ENCODE measurements at regions not wholly inside any gene's neighbourhood (a gene's known extent, or its start where the extent isn't known, plus 50 kb on each side); places are given as distances from the start of the nearest gene placed in this dataset.

DNA sequence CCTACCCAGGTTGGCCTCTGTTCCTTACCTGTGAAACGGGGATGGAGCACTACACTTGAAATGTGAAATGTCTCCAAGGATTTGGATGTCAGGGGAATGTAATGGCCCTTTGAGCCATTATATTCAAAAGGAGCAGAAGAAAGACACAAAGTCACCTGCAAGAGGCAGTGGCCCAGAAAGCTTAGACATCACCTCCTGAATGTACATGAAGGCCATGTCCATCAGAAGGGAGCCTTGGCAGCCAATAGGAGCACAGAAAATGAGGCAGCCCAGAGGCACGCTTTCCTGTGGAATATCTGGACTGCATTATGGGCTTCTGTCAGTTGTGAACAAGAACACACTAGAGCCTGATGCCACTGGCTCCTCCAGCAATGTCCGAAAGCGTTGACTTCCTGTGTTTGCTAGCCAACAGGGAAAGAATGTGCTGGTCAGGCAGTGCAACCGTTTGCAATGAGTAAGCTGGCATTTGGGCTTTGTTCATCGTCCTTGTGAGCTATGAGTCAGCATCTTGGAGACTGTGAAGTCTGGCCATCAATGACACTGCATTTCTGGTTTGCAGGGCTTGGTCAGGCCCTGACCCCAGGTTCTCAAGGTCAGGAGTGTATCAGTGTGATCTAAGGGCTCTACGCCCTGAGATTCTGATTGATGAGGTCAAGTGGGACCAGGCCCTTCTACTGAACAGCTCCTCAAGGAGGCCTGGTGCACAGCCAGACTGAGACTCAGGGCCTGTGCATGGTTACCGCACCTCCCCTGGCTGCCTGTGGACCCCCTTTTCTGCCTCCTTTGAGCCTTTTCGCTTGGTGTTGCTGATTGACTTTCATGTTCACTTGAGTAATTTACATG lies 222.4 kb downstream of the RPS24 start:
- H3K36me3 Mint-ChIP-seq (ENCODE audit: insufficient read depth, unreplicated experiment), result no peaks in the 10 kb centered on the region
- no peak overlapping the region for H3K4me3 Mint-ChIP-seq (ENCODE audit: unreplicated experiment)
- peak overlapping the region; percentile 20 for H3K27ac Mint-ChIP-seq (ENCODE audit: low read depth, unreplicated experiment)
- CTCF ChIA-PET, result interaction anchor here (0.6 to 1.4 kb wide), 2 partner anchors 23 to 942 kb away, joined by 3 to 6 read pairs; no protein-coding TSS in a partner anchor
- TSS peak; percentile 94 for BruUV-seq (replicated peaks)
- TF ChIP-seq CTCF (IDR thresholded peaks at IDR 0.05; ENCODE audit: unreplicated experiment), result no peak
- peak; percentile 91 for DNase-seq (ENCODE audit: unreplicated experiment)
- no peaks in the 10 kb centered on the region for H3K27me3 Mint-ChIP-seq (ENCODE audit: insufficient read depth, unreplicated experiment)
- no peaks in the 10 kb centered on the region for H3K9me3 Mint-ChIP-seq (ENCODE audit: unreplicated experiment)
- POLR2A ChIA-PET, result interaction anchor here (0.6 kb wide), 1 partner anchor 44 kb away, joined by 3 read pairs; no protein-coding TSS in a partner anchor
- peaks cover 7% of the 10 kb centered on the region for H3K4me1 Mint-ChIP-seq (ENCODE audit: insufficient read depth, unreplicated experiment)
- intact Hi-C loops (cut with micrococcal nuclease), result loop anchor here (2.0 kb wide), 1 partner anchor 47 kb away; no protein-coding TSS in a partner anchor

DNA sequence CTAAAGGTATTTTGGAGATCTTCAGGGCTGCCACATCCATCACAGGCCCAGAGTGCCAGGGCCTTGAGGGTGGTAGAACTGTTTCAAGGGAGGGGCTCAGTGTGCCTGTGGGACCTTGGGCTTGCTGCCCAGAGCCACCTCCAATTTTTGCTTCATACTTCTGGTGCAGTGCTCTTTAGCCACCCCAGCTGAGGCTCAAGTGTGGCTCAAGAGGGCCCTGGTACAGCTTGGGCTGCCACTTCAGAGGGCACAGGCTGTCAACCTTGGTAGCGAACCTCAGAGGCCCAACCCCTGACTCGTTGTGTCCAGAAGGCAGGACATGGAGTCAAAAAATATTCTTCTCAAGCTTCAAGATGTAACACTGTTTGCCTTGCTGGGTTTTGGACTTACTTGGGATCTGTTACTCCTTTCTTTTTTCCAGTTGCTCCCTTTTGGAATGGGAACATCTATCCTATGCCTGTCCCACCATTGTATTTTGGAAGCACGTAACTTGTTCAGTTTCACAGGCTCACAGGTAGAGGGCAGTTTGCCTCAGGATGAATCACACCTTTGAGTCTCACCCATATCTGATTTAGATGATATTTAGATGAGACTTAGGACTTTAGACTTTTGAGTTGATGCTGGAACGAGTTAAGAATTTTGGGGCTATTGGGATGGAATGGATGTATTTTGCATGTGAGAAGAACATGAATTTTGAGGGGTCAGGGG lies 224.8 kb downstream of the RPS24 start:
- no peak for DNase-seq (ENCODE audit: unreplicated experiment)
- no TSS peak for BruUV-seq (replicated peaks)
- CTCF ChIA-PET, result interaction anchor here (0.6 kb wide), 2 partner anchors 22 to 456 kb away, joined by 3 read pairs; no protein-coding TSS in a partner anchor
- H3K27ac Mint-ChIP-seq (ENCODE audit: low read depth, unreplicated experiment), result no peak overlapping the region
- POLR2A ChIA-PET, result no interaction called here
- H3K4me3 Mint-ChIP-seq (ENCODE audit: unreplicated experiment), result no peak overlapping the region
- H3K4me1 Mint-ChIP-seq (ENCODE audit: insufficient read depth, unreplicated experiment), result peaks cover 7% of the 10 kb centered on the region
- no peak for TF ChIP-seq CTCF (IDR thresholded peaks at IDR 0.05; ENCODE audit: unreplicated experiment)
- no peaks in the 10 kb centered on the region for H3K36me3 Mint-ChIP-seq (ENCODE audit: insufficient read depth, unreplicated experiment)
- intact Hi-C loops (cut with micrococcal nuclease), result no loop called here
- H3K27me3 Mint-ChIP-seq (ENCODE audit: insufficient read depth, unreplicated experiment), result no peaks in the 10 kb centered on the region
- no peaks in the 10 kb centered on the region for H3K9me3 Mint-ChIP-seq (ENCODE audit: unreplicated experiment)

GRCh38 chr10:78259391-78259790 lies 225.7 kb downstream of the RPS24 start:
- POLR2A ChIA-PET, result no interaction called here
- Mint-ChIP-seq H3K27me3 (ENCODE audit: insufficient read depth, unreplicated experiment) (no peaks in the 10 kb centered on the region), H3K4me3 (ENCODE audit: unreplicated experiment) (no peak overlapping the region), H3K36me3 (ENCODE audit: insufficient read depth, unreplicated experiment) (no peaks in the 10 kb centered on the region), H3K27ac (ENCODE audit: low read depth, unreplicated experiment) (no peak overlapping the region), H3K9me3 (ENCODE audit: unreplicated experiment) (no peaks in the 10 kb centered on the region), H3K4me1 (ENCODE audit: insufficient read depth, unreplicated experiment) (peaks cover 7% of the 10 kb centered on the region)
- BruUV-seq (replicated peaks), result no TSS peak
- no peak for DNase-seq (ENCODE audit: unreplicated experiment)
- no peak for TF ChIP-seq CTCF (IDR thresholded peaks at IDR 0.05; ENCODE audit: unreplicated experiment)
- CTCF ChIA-PET, result no interaction called here
- intact Hi-C loops (cut with micrococcal nuclease), result no loop called here

DNA sequence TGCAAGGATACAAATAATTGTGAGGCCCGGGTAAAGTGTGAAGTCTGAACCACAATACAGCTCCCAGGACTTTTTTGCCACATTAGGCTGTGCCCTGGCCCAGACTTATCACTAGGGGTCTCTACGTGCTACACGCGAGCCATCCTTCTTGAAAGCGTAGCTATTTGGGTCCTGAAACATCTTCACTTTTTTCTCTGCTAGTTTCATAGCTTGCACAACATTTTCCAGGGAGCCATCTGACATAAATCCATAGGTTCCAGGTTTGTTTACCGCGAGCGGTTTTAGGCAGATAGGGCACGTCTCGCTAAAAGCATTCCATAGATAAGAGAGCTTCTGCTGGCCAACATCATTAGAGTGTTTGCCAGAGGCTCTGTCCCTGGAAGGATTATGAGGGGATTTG lies 226.5 kb downstream of the RPS24 start:
- no peak overlapping the region for H3K4me3 Mint-ChIP-seq (ENCODE audit: unreplicated experiment)
- H3K4me1 Mint-ChIP-seq (ENCODE audit: insufficient read depth, unreplicated experiment), result peaks cover 7% of the 10 kb centered on the region
- H3K9me3 Mint-ChIP-seq (ENCODE audit: unreplicated experiment), result no peaks in the 10 kb centered on the region
- no peak for TF ChIP-seq CTCF (IDR thresholded peaks at IDR 0.05; ENCODE audit: unreplicated experiment)
- H3K27me3 Mint-ChIP-seq (ENCODE audit: insufficient read depth, unreplicated experiment), result no peaks in the 10 kb centered on the region
- CTCF ChIA-PET, result interaction anchor here (0.8 kb wide), 1 partner anchor 867 kb away, joined by 3 read pairs; no protein-coding TSS in a partner anchor
- intact Hi-C loops (cut with micrococcal nuclease), result no loop called here
- POLR2A ChIA-PET, result no interaction called here
- H3K27ac Mint-ChIP-seq (ENCODE audit: low read depth, unreplicated experiment), result no peak overlapping the region
- no TSS peak for BruUV-seq (replicated peaks)
- H3K36me3 Mint-ChIP-seq (ENCODE audit: insufficient read depth, unreplicated experiment), result no peaks in the 10 kb centered on the region
- no peak for DNase-seq (ENCODE audit: unreplicated experiment)

Measured in MCF 10A (cell line).